ENCODE measurements at regions not wholly inside any gene's neighbourhood (a gene's known extent, or its start where the extent isn't known, plus 50 kb on each side); places are given as distances from the start of the nearest gene placed in this dataset.

DNA sequence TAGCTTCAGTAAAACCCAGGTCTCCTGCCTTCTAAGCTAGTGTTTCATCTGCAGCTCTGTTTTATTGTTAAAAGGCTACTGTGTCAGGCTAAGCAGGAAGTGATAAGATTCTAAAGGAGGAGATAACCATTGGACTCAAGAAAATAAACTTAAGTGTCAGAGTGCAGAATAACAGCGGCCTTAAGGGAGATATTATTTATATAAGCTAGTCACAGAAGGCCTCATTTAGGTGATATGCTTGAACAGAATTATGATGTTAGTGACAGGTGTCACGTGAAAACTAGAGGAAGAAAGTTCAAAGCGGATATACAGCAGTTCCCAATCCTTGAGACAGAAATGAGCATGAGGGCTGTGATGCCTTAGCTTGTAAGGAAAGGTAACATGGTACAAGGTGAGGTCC, 373.4 kb downstream of the FOXG1 start:
- H3K36me3 Mint-ChIP-seq: no peaks in the 10 kb centered on the region
- Histone ChIP-seq H4K20me1 (ENCODE audit: insufficient read depth, low read length) (no peaks in the 10 kb centered on the region), H3K79me2 (ENCODE audit: insufficient read depth, low read length) (no peaks in the 10 kb centered on the region), H2AFZ (ENCODE audit: insufficient read depth, low read depth, low read length, poor library complexity, severe bottlenecking) (no peak overlapping the region), H3K4me1 (ENCODE audit: control insufficient read depth in 1 of 2, insufficient read depth in 2 of 2, low read length in 2 of 2) (no peaks in the 10 kb centered on the region), H3K36me3 (replicated peaks in 1 of 2; ENCODE audit: control insufficient read depth in 1 of 2, insufficient read depth in 2 of 2, low read length in 2 of 2) (no peaks in the 10 kb centered on the region), H3K4me2 (replicated peaks; ENCODE audit: extremely low read depth, low read length, poor library complexity, severe bottlenecking) (no peak overlapping the region), H3K27ac (ENCODE audit: low read depth in 1 of 2, low read length in 2 of 2) (no peak overlapping the region), H3K27me3 (ENCODE audit: control insufficient read depth in 2 of 2, insufficient read depth in 2 of 2, low read length in 2 of 2) (no peaks in the 10 kb centered on the region), H3K9ac (ENCODE audit: insufficient read depth, low read length, poor library complexity, severe bottlenecking) (no peak overlapping the region), H3K9me3 (replicated peaks in 1 of 2; ENCODE audit: control insufficient read depth in 1 of 2, insufficient read depth in 1 of 2, low read length in 2 of 2) (no peaks in the 10 kb centered on the region), H3K4me3 (replicated peaks in 1 of 3; ENCODE audit: low read depth in 2 of 3, low read length in 3 of 3) (no peak overlapping the region)
- TF ChIP-seq CTCF (IDR thresholded peaks at IDR 0.05): no peak
- peaks cover 0 to 4% (median 0%) of the 10 kb centered on the region in 7 donors for H3K9me3 Mint-ChIP-seq
- H3K27me3 Mint-ChIP-seq (ENCODE audit: low read depth in 3 of 3): no peaks in the 10 kb centered on the region
- DNase-seq: no peak
- H3K4me1 Mint-ChIP-seq: no peaks in the 10 kb centered on the region
- no peak overlapping the region for H3K4me3 Mint-ChIP-seq
- WGBS (ENCODE audit: insufficient coverage): 75% methylated on average over 2 of the region's 3 CpGs
- intact Hi-C loops (cut with micrococcal nuclease): no loop called here
- H3K27ac Mint-ChIP-seq: no peak overlapping the region

GRCh38 chr14:29144621-29145020, 378.0 kb downstream of the FOXG1 start:
- Mint-ChIP-seq H3K4me3 (no peak overlapping the region), H3K27me3 (ENCODE audit: low read depth in 3 of 3) (no peaks in the 10 kb centered on the region), H3K9me3 (no peaks in the 10 kb centered on the region), H3K27ac (no peak overlapping the region), H3K4me1 (no peaks in the 10 kb centered on the region), H3K36me3 (no peaks in the 10 kb centered on the region)
- H3K4me1 ChIP-seq (ENCODE audit: control insufficient read depth in 1 of 2, insufficient read depth in 2 of 2, low read length in 2 of 2): no peaks in the 10 kb centered on the region
- H3K27ac ChIP-seq (ENCODE audit: low read depth in 1 of 2, low read length in 2 of 2): no peak overlapping the region
- H3K36me3 ChIP-seq (replicated peaks in 1 of 2; ENCODE audit: control insufficient read depth in 1 of 2, insufficient read depth in 2 of 2, low read length in 2 of 2): no peaks in the 10 kb centered on the region
- H3K79me2 ChIP-seq (ENCODE audit: insufficient read depth, low read length): no peaks in the 10 kb centered on the region
- H2AFZ ChIP-seq (ENCODE audit: insufficient read depth, low read depth, low read length, poor library complexity, severe bottlenecking): no peak overlapping the region
- no peaks in the 10 kb centered on the region for H3K27me3 ChIP-seq (ENCODE audit: control insufficient read depth in 2 of 2, insufficient read depth in 2 of 2, low read length in 2 of 2)
- DNase-seq: no peak
- intact Hi-C loops (cut with micrococcal nuclease): no loop called here
- no peaks in the 10 kb centered on the region for H3K9me3 ChIP-seq (replicated peaks in 1 of 2; ENCODE audit: control insufficient read depth in 1 of 2, insufficient read depth in 1 of 2, low read length in 2 of 2)
- WGBS (ENCODE audit: insufficient coverage): 60% methylated on average over 1 of the region's 2 CpGs
- no peaks in the 10 kb centered on the region for H4K20me1 ChIP-seq (ENCODE audit: insufficient read depth, low read length)
- H3K4me2 ChIP-seq (replicated peaks; ENCODE audit: extremely low read depth, low read length, poor library complexity, severe bottlenecking): no peak overlapping the region
- no peak overlapping the region for H3K4me3 ChIP-seq (replicated peaks in 1 of 3; ENCODE audit: low read depth in 2 of 3, low read length in 3 of 3)
- TF ChIP-seq CTCF (IDR thresholded peaks at IDR 0.05): no peak
- no peak overlapping the region for H3K9ac ChIP-seq (ENCODE audit: insufficient read depth, low read length, poor library complexity, severe bottlenecking)
